GM23338 (cell line): ENCODE measurements at regions not wholly inside any gene's neighbourhood (a gene's known extent, or its start where the extent isn't known, plus 50 kb on each side); places are given as distances from the start of the nearest gene placed in this dataset.

Experiments used
- ATAC-seq: fragments of 200-7000 bp; cut with Tn5 transposase; 3 replicates; pipeline ENCODE4 v1.9.1; 2020
- DNase-seq: peaks from one replicate; pipeline ENCODE4 v3.0.0-alpha.2; 2015; ENCODE audit warnings: low spot score
- H2AFZ ChIP-seq: fragments of 200-600 bp; sonication (generic); 2 replicates; pipeline ENCODE4 v1.8.0; 2016; ENCODE audit warnings: antibody characterized with exemption, mild to moderate bottlenecking, moderate library complexity
- H3F3A ChIP-seq: fragments of 200-600 bp; sonication (generic); replicated peaks from 2 replicates; pipeline ENCODE4 v1.8.0; 2017; ENCODE audit warnings: antibody characterized with exemption, mixed run types, low read depth
- H3K27ac ChIP-seq: fragments of 200-600 bp; sonication (generic); 2 replicates; pipeline ENCODE4 v1.6.1; 2016; ENCODE audit warnings: low read depth
- H3K27me3 ChIP-seq: fragments of 200-600 bp; sonication (generic); 2 replicates; pipeline ENCODE4 v1.8.0; 2016; ENCODE audit warnings: mild to moderate bottlenecking, mixed run types, moderate library complexity; ENCODE audit not compliant: insufficient read depth
- H3K36me3 ChIP-seq: fragments of 200-600 bp; sonication (generic); 2 replicates; pipeline ENCODE4 v1.8.0; 2016; ENCODE audit warnings: mild to moderate bottlenecking; ENCODE audit not compliant: insufficient read depth
- H3K4me1 ChIP-seq: fragments of 200-600 bp; sonication (generic); 2 replicates; pipeline ENCODE4 v1.8.0; 2016; ENCODE audit warnings: mild to moderate bottlenecking, moderate library complexity; ENCODE audit not compliant: insufficient read depth
- H3K4me2 ChIP-seq: fragments of 200-600 bp; sonication (generic); 2 replicates; pipeline ENCODE4 v1.7.1; 2017; ENCODE audit warnings: mixed run types
- H3K4me3 ChIP-seq: fragments of 200-600 bp; sonication (generic); 2 replicates; pipeline ENCODE4 v1.6.1; 2016; ENCODE audit warnings: mixed run types
- H3K79me2 ChIP-seq: fragments of 200-600 bp; sonication (generic); replicated peaks from 2 replicates; pipeline ENCODE4 v1.8.0; 2017; ENCODE audit warnings: mild to moderate bottlenecking; ENCODE audit not compliant: insufficient read depth
- H3K9me2 ChIP-seq: fragments of 200-600 bp; sonication (generic); 2 replicates; pipeline ENCODE4 v1.8.0; 2017; ENCODE audit not compliant: insufficient read depth
- H4K20me1 ChIP-seq: fragments of 200-600 bp; sonication (generic); replicated peaks from 2 replicates; pipeline ENCODE4 v1.8.0; 2017; ENCODE audit warnings: mild to moderate bottlenecking; ENCODE audit not compliant: insufficient read depth
- H3K27ac Mint-ChIP-seq: 2 replicates; pipeline ENCODE4 v1.8.0; 2020; ENCODE audit warnings: inconsistent platforms, mild to moderate bottlenecking, moderate library complexity, mixed read lengths
- H3K27me3 Mint-ChIP-seq: 3 replicates; pipeline ENCODE4 v1.8.0; 2022; ENCODE audit warnings: low read depth, mild to moderate bottlenecking, moderate library complexity, mixed read lengths, inconsistent platforms; ENCODE audit not compliant: insufficient read depth, poor library complexity
- H3K36me3 Mint-ChIP-seq: 3 replicates; pipeline ENCODE4 v1.8.0; 2021; ENCODE audit warnings: low read depth, mild to moderate bottlenecking, inconsistent platforms, moderate library complexity, mixed read lengths
- H3K4me1 Mint-ChIP-seq: 3 replicates; pipeline ENCODE4 v1.8.0; 2020; ENCODE audit warnings: mild to moderate bottlenecking, inconsistent platforms, mixed read lengths
- H3K4me3 Mint-ChIP-seq: 3 replicates; pipeline ENCODE4 v1.8.0; 2021; ENCODE audit warnings: moderate library complexity, mild to moderate bottlenecking, inconsistent platforms, mixed read lengths
- H3K9me3 Mint-ChIP-seq: 3 replicates; pipeline ENCODE4 v1.8.0; 2020; ENCODE audit warnings: moderate library complexity, mild to moderate bottlenecking, inconsistent platforms, mixed read lengths
- CREB1 ChIP-seq: fragments of 250-450 bp; sonication (Bioruptor Pico); IDR thresholded peaks from 2 replicates; pipeline ENCODE4 v1.5.0; 2020; ENCODE audit warnings: low read depth, mild to moderate bottlenecking, moderate library complexity
- CTCF ChIP-seq, 2 experiments: fragments of 200-600 bp in 1 of 2; sonication (generic) in 1 of 2; conservative IDR thresholded peaks; 2 replicates each; pipeline versions ENCODE4 v1.5.1 to v1.6.1; 2016 to 2017; ENCODE audit warnings: antibody characterized with exemption in 2 of 2, low read depth in 2 of 2, mild to moderate bottlenecking in 2 of 2, moderate library complexity in 1 of 2
- ETS1 ChIP-seq: IDR thresholded peaks from 2 replicates; pipeline ENCODE4 v1.6.1; 2016; ENCODE audit warnings: antibody characterized with exemption
- EZH2 ChIP-seq: fragments of 200-600 bp; sonication (generic); IDR thresholded peaks from one replicate; pipeline ENCODE4 v1.8.0; 2017; ENCODE audit warnings: antibody characterized with exemption, mild to moderate bottlenecking, low read depth; ENCODE audit not compliant: unreplicated experiment
- EZH2phosphoT487 ChIP-seq: fragments of 200-600 bp; sonication (generic); IDR thresholded peaks from one replicate; pipeline ENCODE4 v1.8.1; 2018; ENCODE audit warnings: antibody characterized with exemption; ENCODE audit not compliant: unreplicated experiment
- JUNB ChIP-seq: IDR thresholded peaks from one replicate; pipeline ENCODE4 v1.6.1; 2016; ENCODE audit warnings: antibody characterized with exemption; ENCODE audit not compliant: unreplicated experiment
- NANOG ChIP-seq: IDR thresholded peaks from 2 replicates; pipeline ENCODE4 v1.6.1; 2016; ENCODE audit warnings: antibody characterized with exemption, borderline replicate concordance
- POLR2AphosphoS5 ChIP-seq: IDR thresholded peaks from 2 replicates; pipeline ENCODE4 v1.6.1; 2016; ENCODE audit warnings: antibody characterized with exemption, low read depth
- REST ChIP-seq: IDR thresholded peaks from one replicate; pipeline ENCODE4 v1.6.1; 2018; ENCODE audit warnings: antibody characterized with exemption; ENCODE audit not compliant: unreplicated experiment
- STAT1 ChIP-seq: IDR thresholded peaks from one replicate; pipeline ENCODE4 v1.6.1; 2016; ENCODE audit warnings: antibody characterized with exemption; ENCODE audit not compliant: unreplicated experiment
- ZNF114 ChIP-seq: fragments of 250-450 bp; sonication (Bioruptor Pico); IDR thresholded peaks from 2 replicates; pipeline ENCODE4 v1.5.0; 2020; ENCODE audit warnings: mild to moderate bottlenecking, moderate library complexity
- ZNF331 ChIP-seq: fragments of 250-450 bp; sonication (Bioruptor Pico); IDR thresholded peaks from 2 replicates; pipeline ENCODE4 v1.5.0; 2020; ENCODE audit warnings: low read depth, mild to moderate bottlenecking, moderate library complexity
- ZNF462 ChIP-seq: fragments of 250-450 bp; sonication (Bioruptor Pico); IDR thresholded peaks from 2 replicates; pipeline ENCODE4 v1.5.0; 2020; ENCODE audit warnings: mild to moderate bottlenecking, moderate library complexity

GRCh38 chr6:48512390-48512789, 401.4 kb upstream of the PTCHD4 start:
- Histone ChIP-seq H3K4me2 (no peak overlapping the region), H3K36me3 (no peaks in the 10 kb centered on the region), H3K27ac (no peak overlapping the region), H3K9me2 (no peaks in the 10 kb centered on the region), H3K27me3 (no peaks in the 10 kb centered on the region), H3F3A (no peaks in the 10 kb centered on the region), H3K4me3 (no peak overlapping the region), H3K4me1 (peaks cover 2% of the 10 kb centered on the region; the same call in 1 of the 2 replicates), H4K20me1 (no peaks in the 10 kb centered on the region), H2AFZ (no peak overlapping the region), H3K79me2 (no peaks in the 10 kb centered on the region)
- H3K9me3 Mint-ChIP-seq: no peaks in the 10 kb centered on the region
- no peak for TF ChIP-seq POLR2AphosphoS5
- TF ChIP-seq EZH2: no peak
- no peak for TF ChIP-seq CTCF (conservative IDR thresholded peaks at IDR 0.05; ENCODE audit: low read depth in 2 of 2)
- no peak for TF ChIP-seq STAT1
- TF ChIP-seq ZNF331 (CRISPR knock-in tag): no peak
- TF ChIP-seq EZH2phosphoT487: no peak
- TF ChIP-seq REST: no peak
- TF ChIP-seq CREB1: no peak
- TF ChIP-seq ZNF462 (CRISPR knock-in tag): no peak
- TF ChIP-seq ZNF114 (CRISPR knock-in tag): no peak
- TF ChIP-seq JUNB: no peak
- TF ChIP-seq ETS1: no peak
- TF ChIP-seq NANOG: no peak
- peaks cover 12% of the 10 kb centered on the region; the same call in 1 of the 3 replicates for H3K4me1 Mint-ChIP-seq
- H3K36me3 Mint-ChIP-seq: no peaks in the 10 kb centered on the region
- H3K27me3 Mint-ChIP-seq: peaks cover 2% of the 10 kb centered on the region
- DNase-seq (no peak), ATAC-seq (no peak)
- H3K27ac Mint-ChIP-seq: no peak overlapping the region
- no peak overlapping the region for H3K4me3 Mint-ChIP-seq
